Heart right ventricle (tissue), 16 donors: ENCODE measurements at regions not wholly inside any gene's neighbourhood (a gene's known extent, or its start where the extent isn't known, plus 50 kb on each side); places are given as distances from the start of the nearest gene placed in this dataset.

Experiments used
- ATAC-seq, 8 donors: fragments of 200-7000 bp; cut with Tn5 transposase; one replicate each; pipeline ENCODE4 v1.9.1; 2020; ENCODE audit warnings: mild to moderate bottlenecking in 8 of 8, moderate library complexity in 8 of 8, moderate number of reproducible peaks in 1 of 8
- DNase-seq, 2 donors: peaks; one replicate each; pipeline ENCODE4 v3.0.0-alpha.2; 2020
- H3K27ac ChIP-seq, 10 donors: fragments of 200-600 bp; sonication (generic) in 2 of 10; one replicate each; pipeline versions ENCODE4 v1.5.0 to v1.8.0; 2020 to 2022; ENCODE audit warnings: mild to moderate bottlenecking in 3 of 10
- H3K27me3 ChIP-seq, 7 donors: fragments of 200-600 bp; one replicate each; pipeline ENCODE4 v1.8.0; 2021 to 2022; ENCODE audit warnings: mild to moderate bottlenecking in 2 of 7
- H3K36me3 ChIP-seq, 9 donors: fragments of 200-600 bp; sonication (generic) in 1 of 9; one replicate each; pipeline versions ENCODE4 v1.5.0 to v1.8.0; 2020 to 2022; ENCODE audit warnings: mild to moderate bottlenecking in 2 of 9
- H3K4me1 ChIP-seq, 9 donors: fragments of 200-600 bp; sonication (generic) in 1 of 9; one replicate each; pipeline versions ENCODE4 v1.5.0 to v1.8.0; 2020 to 2022; ENCODE audit warnings: mild to moderate bottlenecking in 4 of 9
- H3K4me3 ChIP-seq, 10 donors: fragments of 200-600 bp; sonication (generic) in 2 of 10; one replicate each; pipeline versions ENCODE4 v1.5.0 to v1.8.0; 2020 to 2022; ENCODE audit warnings: mild to moderate bottlenecking in 7 of 10, moderate library complexity in 2 of 10
- H3K9me3 ChIP-seq, 11 donors: fragments of 200-600 bp in 10 of 11; sonication (generic) in 2 of 11; one replicate each; pipeline versions ENCODE4 v1.5.0 to v1.8.0; 2013 to 2022; ENCODE audit warnings: mild to moderate bottlenecking in 2 of 11, control low read depth in 1 of 11, moderate library complexity in 1 of 11
- WGBS, 2 donors: extraction: QIAGEN DNeasy Blood & Tissue Kit; methylation state at CpG; one replicate each; pipeline ENCODE4 v1.1.7; 2013; ENCODE audit warnings: inconsistent platforms in 1 of 2; 5-methylcytosine and 5-hydroxymethylcytosine counted together
- intact Hi-C, 10 donors: fragments of 100-400 bp; cut with DNase I; formaldehyde crosslinking; loops; one replicate each; pipeline versions ENCODE4 v1.11.1 to v1.14.2; 2022
- TF ChIP-seq, protein P1 (sequence below), 9 donors: fragments of 200-600 bp; sonication (generic) in 2 of 9; IDR thresholded peaks; one replicate each; pipeline versions ENCODE4 v1.5.0 to v1.8.0; 2021 to 2022; ENCODE audit warnings: antibody characterized with exemption in 9 of 9, mild to moderate bottlenecking in 5 of 9, moderate library complexity in 1 of 9
- donor health status: Arrhythmogenic right ventricular cardiomyopathy.
- donor health status: ischemic (EF 13 %, LVEDD 7.1; RV severe dilation, severe dysfunction).
- donor health status: healthy with polysubstance abuse.
- donor health status: DM: no; HTN: yes; CAD: no.
- donor health status: DM: no; HTN: no; CAD: no.
- donor health status: ischemic (EF 25% LVEDD 6.9; RV normal size, moderate dysfunction).
- donor health status: ischemic (EF 25% LVEDD 5.7; RV mildly dilated, moderate dysfunction).
- donor health status: healthy.
- donor health status: DM: yes; HTN: yes; CAD: no.
- donor health status: Ischemic cardiomyopathy.
- donor health status: ischemic (EF 35%, LVEDD 5.7; RV mildly dilated, moderate dysfunction).
- donor health status: nonischemic (EF 11% LVEDD 7.7; RV severe dilation, severe dysfunction).
- donor health status: DM: yes; HTN: yes; CAD: no.
- donor health status: PGD.
- donor health status: ischemic (EF 29% LVEDD 5.4; RV normal size, mild dysfunction).
- donor health status: nonischemic (EF 23%, LVEDD 6.1; RV moderate dilation, normal function).

- intact Hi-C loops, result no loop called here
- Histone ChIP-seq H3K9me3 (no peaks in the 10 kb centered on the region), H3K27ac (no peak overlapping the region), H3K27me3 (peaks cover 0 to 58% (median 24%) of the 10 kb centered on the region in 7 donors), H3K4me3 (no peak overlapping the region), H3K36me3 (no peaks in the 10 kb centered on the region), H3K4me1 (no peaks in the 10 kb centered on the region)
- ATAC-seq (no peak), DNase-seq (no peak)
- TF ChIP-seq, protein P1, sequence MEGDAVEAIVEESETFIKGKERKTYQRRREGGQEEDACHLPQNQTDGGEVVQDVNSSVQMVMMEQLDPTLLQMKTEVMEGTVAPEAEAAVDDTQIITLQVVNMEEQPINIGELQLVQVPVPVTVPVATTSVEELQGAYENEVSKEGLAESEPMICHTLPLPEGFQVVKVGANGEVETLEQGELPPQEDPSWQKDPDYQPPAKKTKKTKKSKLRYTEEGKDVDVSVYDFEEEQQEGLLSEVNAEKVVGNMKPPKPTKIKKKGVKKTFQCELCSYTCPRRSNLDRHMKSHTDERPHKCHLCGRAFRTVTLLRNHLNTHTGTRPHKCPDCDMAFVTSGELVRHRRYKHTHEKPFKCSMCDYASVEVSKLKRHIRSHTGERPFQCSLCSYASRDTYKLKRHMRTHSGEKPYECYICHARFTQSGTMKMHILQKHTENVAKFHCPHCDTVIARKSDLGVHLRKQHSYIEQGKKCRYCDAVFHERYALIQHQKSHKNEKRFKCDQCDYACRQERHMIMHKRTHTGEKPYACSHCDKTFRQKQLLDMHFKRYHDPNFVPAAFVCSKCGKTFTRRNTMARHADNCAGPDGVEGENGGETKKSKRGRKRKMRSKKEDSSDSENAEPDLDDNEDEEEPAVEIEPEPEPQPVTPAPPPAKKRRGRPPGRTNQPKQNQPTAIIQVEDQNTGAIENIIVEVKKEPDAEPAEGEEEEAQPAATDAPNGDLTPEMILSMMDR (IDR thresholded peaks at IDR 0.05), result no peak
- 65 to 74% methylated on average over 4 of the region's 4 CpGs for WGBS, 2 donors
These were observed 183.7 kb upstream of the ZC3H12A start for GRCh38 chr1:37290718-37291117.

DNA sequence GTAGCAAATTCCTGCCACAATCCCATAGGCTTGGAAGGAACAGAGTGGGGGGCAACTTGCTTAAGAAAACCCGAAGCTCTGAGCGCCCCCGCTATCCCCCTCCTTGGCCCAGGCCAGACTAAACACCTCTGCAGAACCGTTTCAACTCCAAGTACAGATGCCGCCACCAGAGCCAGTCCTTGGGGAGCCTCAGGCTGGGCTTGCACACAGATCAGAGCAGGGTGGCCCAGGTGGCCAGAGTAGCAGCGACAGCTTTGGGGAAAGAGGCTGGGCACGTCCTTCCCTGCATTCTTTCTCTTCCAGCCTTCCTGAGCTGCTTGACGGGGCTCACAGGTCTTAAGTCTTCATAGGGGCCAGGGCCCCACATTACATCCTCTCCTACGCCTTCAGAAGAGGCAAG, 181.6 kb upstream of the ZC3H12A start:
- TF ChIP-seq, protein P1 (IDR thresholded peaks at IDR 0.05), result no peak
- Histone ChIP-seq H3K36me3 (no peaks in the 10 kb centered on the region), H3K4me1 (no peaks in the 10 kb centered on the region), H3K4me3 (no peak overlapping the region), H3K9me3 (no peaks in the 10 kb centered on the region), H3K27me3 (peaks cover 0 to 69% (median 44%) of the 10 kb centered on the region in 7 donors), H3K27ac (no peak overlapping the region)
- WGBS, 2 donors, result 66% methylated on average over 9 of the region's 9 CpGs
- DNase-seq, result no peak
- intact Hi-C loops, result no loop called here
- ATAC-seq, result no peak

DNA sequence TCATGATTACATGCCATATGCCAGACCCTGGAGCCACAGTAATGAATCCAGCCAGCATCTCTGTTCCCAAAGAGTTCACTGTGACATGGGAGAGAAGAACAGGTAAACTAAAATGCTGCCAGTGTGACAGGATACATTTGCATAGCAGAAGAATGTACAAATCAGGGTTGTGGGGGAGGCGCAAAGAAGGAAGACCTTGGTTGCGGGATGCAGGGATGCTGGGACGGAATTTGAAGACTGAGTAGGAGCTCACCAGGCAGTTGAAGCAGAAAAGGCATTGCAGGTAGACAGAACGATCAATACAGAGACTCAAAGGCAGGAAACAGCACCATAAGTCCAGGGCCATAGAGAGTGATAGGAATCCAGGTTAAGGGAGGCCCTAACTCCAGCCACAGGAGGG, 180.3 kb upstream of the ZC3H12A start:
- DNase-seq, result no peak
- 73 to 75% methylated on average over 4 of the region's 4 CpGs for WGBS, 2 donors
- H3K27me3 ChIP-seq, result peaks cover 0 to 82% (median 57%) of the 10 kb centered on the region in 7 donors
- no peak overlapping the region for H3K27ac ChIP-seq
- no peak for ATAC-seq
- H3K4me1 ChIP-seq, result no peaks in the 10 kb centered on the region
- H3K36me3 ChIP-seq, result no peaks in the 10 kb centered on the region
- H3K9me3 ChIP-seq, result no peaks in the 10 kb centered on the region
- H3K4me3 ChIP-seq, result no peak overlapping the region
- intact Hi-C loops, result no loop called here
- TF ChIP-seq, protein P1 (IDR thresholded peaks at IDR 0.05), result no peak

- H3K36me3 ChIP-seq, result no peaks in the 10 kb centered on the region
- 59 to 68% methylated on average over 6 of the region's 6 CpGs for WGBS, 2 donors
- no peak overlapping the region for H3K27ac ChIP-seq
- ATAC-seq, result no peak
- H3K27me3 ChIP-seq, result peaks cover 0 to 82% (median 60%) of the 10 kb centered on the region in 7 donors
- DNase-seq, result no peak
- intact Hi-C loops, result no loop called here
- no peaks in the 10 kb centered on the region for H3K9me3 ChIP-seq
- no peak overlapping the region for H3K4me3 ChIP-seq
- H3K4me1 ChIP-seq, result no peaks in the 10 kb centered on the region
- TF ChIP-seq, protein P1 (IDR thresholded peaks at IDR 0.05), result no peak
These were observed 179.9 kb upstream of the ZC3H12A start for GRCh38 chr1:37294529-37294928.
